Calu3 (cell line): ENCODE measurements at regions not wholly inside any gene's neighbourhood (a gene's known extent, or its start where the extent isn't known, plus 50 kb on each side); places are given as distances from the start of the nearest gene placed in this dataset.

Experiments
- BruUV-seq: library from RNA; stranded (reverse); fragments of 400-500 nt; replicated peaks from 2 replicates; lab custom pipeline; 2021; lab: Mats Ljungman, UMichigan
- CTCF ChIA-PET: fragments of 300-600 bp; sonication (Branson Sonifier 250); formaldehyde crosslinking; loops from one replicate; lab custom pipeline; 2022; ENCODE audit warnings: antibody characterized with exemption; lab: Charles Lee
- DNase-seq: peaks from one replicate; pipeline ENCODE4 v3.0.0; 2022
- H3K27ac Mint-ChIP-seq: one replicate; pipeline ENCODE4 v1.8.0; 2022; ENCODE audit warnings: mixed read lengths; ENCODE audit not compliant: unreplicated experiment
- H3K27me3 Mint-ChIP-seq: one replicate; pipeline ENCODE4 v1.8.0; 2022; ENCODE audit warnings: mixed read lengths; ENCODE audit not compliant: unreplicated experiment
- H3K36me3 Mint-ChIP-seq: one replicate; pipeline ENCODE4 v1.8.0; 2022; ENCODE audit warnings: mild to moderate bottlenecking, moderate library complexity, mixed read lengths; ENCODE audit not compliant: insufficient read depth, unreplicated experiment
- H3K4me1 Mint-ChIP-seq: one replicate; pipeline ENCODE4 v1.8.0; 2022; ENCODE audit warnings: mild to moderate bottlenecking, low read depth, mixed read lengths; ENCODE audit not compliant: unreplicated experiment
- H3K4me3 Mint-ChIP-seq: one replicate; pipeline ENCODE4 v1.8.0; 2022; ENCODE audit warnings: mild to moderate bottlenecking, low read depth, moderate library complexity, mixed read lengths; ENCODE audit not compliant: unreplicated experiment
- H3K9me3 Mint-ChIP-seq: one replicate; pipeline ENCODE4 v1.8.0; 2022; ENCODE audit warnings: low read depth, mixed read lengths; ENCODE audit not compliant: unreplicated experiment
- intact Hi-C: fragments of 100-400 bp; cut with micrococcal nuclease; formaldehyde crosslinking; loops from one replicate; pipeline ENCODE4 v1.10.0; 2022; ENCODE audit not compliant: unreplicated experiment
- TF ChIP-seq, protein P1 (sequence below): fragments of 200-600 bp; IDR thresholded peaks from one replicate; pipeline ENCODE4 v1.8.0; 2022; ENCODE audit warnings: antibody characterized with exemption; ENCODE audit not compliant: unreplicated experiment

GRCh38 chr9:119662329-119662728, 293.1 kb upstream of the BRINP1 start:
- BruUV-seq = no TSS peak
- DNase-seq = no peak
- intact Hi-C loops = no loop called here

GRCh38 chr9:119652931-119653330, 283.7 kb upstream of the BRINP1 start:
- CTCF ChIA-PET = no interaction called here
- DNase-seq = no peak
- intact Hi-C loops = no loop called here
- no TSS peak for BruUV-seq
- no peak overlapping the region for H3K27ac Mint-ChIP-seq
- TF ChIP-seq, protein P1, sequence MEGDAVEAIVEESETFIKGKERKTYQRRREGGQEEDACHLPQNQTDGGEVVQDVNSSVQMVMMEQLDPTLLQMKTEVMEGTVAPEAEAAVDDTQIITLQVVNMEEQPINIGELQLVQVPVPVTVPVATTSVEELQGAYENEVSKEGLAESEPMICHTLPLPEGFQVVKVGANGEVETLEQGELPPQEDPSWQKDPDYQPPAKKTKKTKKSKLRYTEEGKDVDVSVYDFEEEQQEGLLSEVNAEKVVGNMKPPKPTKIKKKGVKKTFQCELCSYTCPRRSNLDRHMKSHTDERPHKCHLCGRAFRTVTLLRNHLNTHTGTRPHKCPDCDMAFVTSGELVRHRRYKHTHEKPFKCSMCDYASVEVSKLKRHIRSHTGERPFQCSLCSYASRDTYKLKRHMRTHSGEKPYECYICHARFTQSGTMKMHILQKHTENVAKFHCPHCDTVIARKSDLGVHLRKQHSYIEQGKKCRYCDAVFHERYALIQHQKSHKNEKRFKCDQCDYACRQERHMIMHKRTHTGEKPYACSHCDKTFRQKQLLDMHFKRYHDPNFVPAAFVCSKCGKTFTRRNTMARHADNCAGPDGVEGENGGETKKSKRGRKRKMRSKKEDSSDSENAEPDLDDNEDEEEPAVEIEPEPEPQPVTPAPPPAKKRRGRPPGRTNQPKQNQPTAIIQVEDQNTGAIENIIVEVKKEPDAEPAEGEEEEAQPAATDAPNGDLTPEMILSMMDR = no peak
- no peaks in the 10 kb centered on the region for H3K9me3 Mint-ChIP-seq
- no peaks in the 10 kb centered on the region for H3K4me1 Mint-ChIP-seq
- H3K36me3 Mint-ChIP-seq = no peaks in the 10 kb centered on the region
- no peaks in the 10 kb centered on the region for H3K27me3 Mint-ChIP-seq
- no peak overlapping the region for H3K4me3 Mint-ChIP-seq

More at GRCh38 chr9:119662329-119662728, 293.1 kb upstream of the BRINP1 start:
- Mint-ChIP-seq H3K4me3 (no peak overlapping the region), H3K9me3 (peaks cover 12% of the 10 kb centered on the region), H3K27ac (no peak overlapping the region), H3K36me3 (no peaks in the 10 kb centered on the region), H3K4me1 (no peaks in the 10 kb centered on the region), H3K27me3 (no peaks in the 10 kb centered on the region)
- CTCF ChIA-PET = no interaction called here
- TF ChIP-seq, protein P1 = no peak

- no peaks in the 10 kb centered on the region for H3K36me3 Mint-ChIP-seq
- TF ChIP-seq, protein P1 = no peak
- no peaks in the 10 kb centered on the region for H3K4me1 Mint-ChIP-seq
- H3K27ac Mint-ChIP-seq = no peak overlapping the region
- peaks cover 2% of the 10 kb centered on the region for H3K9me3 Mint-ChIP-seq
- BruUV-seq = no TSS peak
- DNase-seq = no peak
- no peak overlapping the region for H3K4me3 Mint-ChIP-seq
- no peaks in the 10 kb centered on the region for H3K27me3 Mint-ChIP-seq
- CTCF ChIA-PET = no interaction called here
- intact Hi-C loops = no loop called here
These were observed 280.0 kb upstream of the BRINP1 start for GRCh38 chr9:119649205-119649604.

DNA sequence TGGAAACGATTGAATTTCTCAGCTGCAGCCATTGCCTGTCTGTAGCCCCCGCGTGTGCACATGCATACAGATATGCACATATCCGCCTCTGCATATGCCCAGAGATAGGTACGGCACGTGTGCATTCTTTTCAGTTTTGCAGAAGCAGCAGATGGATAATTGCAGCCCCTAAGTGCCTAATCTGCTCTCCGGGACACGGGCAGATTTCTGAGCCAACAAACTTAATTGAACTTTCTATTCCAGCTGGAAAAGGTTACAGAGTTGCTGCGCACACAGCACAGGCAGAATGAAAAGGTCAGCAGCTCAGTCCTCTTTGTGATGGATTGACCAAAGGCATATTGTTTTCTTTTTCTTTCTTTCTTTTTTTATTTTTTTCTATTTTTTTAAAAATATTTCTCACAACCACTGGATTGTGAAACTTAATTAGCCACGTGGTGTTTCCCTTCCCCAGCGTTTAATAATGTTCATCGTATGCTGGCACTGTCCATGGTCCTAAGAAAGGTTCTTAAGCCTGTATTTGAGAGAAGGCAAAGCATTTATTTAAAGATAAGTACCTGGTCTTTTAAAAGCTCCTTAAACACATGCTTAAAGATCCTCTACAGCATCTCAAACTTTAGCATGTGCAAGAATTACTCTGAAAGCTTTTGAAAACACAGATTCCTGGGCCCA, 270.2 kb upstream of the BRINP1 start:
- BruUV-seq = no TSS peak
- H3K27ac Mint-ChIP-seq = no peak overlapping the region
- H3K9me3 Mint-ChIP-seq = peaks cover 12% of the 10 kb centered on the region
- H3K27me3 Mint-ChIP-seq = no peaks in the 10 kb centered on the region
- no peak overlapping the region for H3K4me3 Mint-ChIP-seq
- CTCF ChIA-PET = no interaction called here
- DNase-seq = no peak
- H3K36me3 Mint-ChIP-seq = no peaks in the 10 kb centered on the region
- intact Hi-C loops = no loop called here
- TF ChIP-seq, protein P1 = no peak
- no peaks in the 10 kb centered on the region for H3K4me1 Mint-ChIP-seq
